Gastroesophageal sphincter (tissue), 3 donors: ENCODE measurements at regions not wholly inside any gene's neighbourhood (a gene's known extent, or its start where the extent isn't known, plus 50 kb on each side); places are given as distances from the start of the nearest gene placed in this dataset.

Experiments
- CTCF ChIP-seq, 4 experiments: fragments of 200-600 bp in 2 of 4; fragments of 450-650 bp in 2 of 4; sonication (generic) in 1 of 4; IDR thresholded peaks; one replicate each; pipeline ENCODE4 v1.5.1; 2017 to 2019; ENCODE audit warnings: antibody characterized with exemption in 4 of 4, mild to moderate bottlenecking in 2 of 4, moderate library complexity in 2 of 4
- POLR2A ChIP-seq, 2 donors: fragments of 450-650 bp; IDR thresholded peaks; one replicate each; pipeline ENCODE4 v1.6.1; 2017; ENCODE audit warnings: antibody characterized with exemption in 2 of 2, mild to moderate bottlenecking in 2 of 2, moderate library complexity in 1 of 2

- TF ChIP-seq CTCF (IDR thresholded peaks at IDR 0.05): no peak
- TF ChIP-seq POLR2A (IDR thresholded peaks at IDR 0.05): no peak
Observed at GRCh38 chr2:181341855-181342600, 115.2 kb upstream of the ITGA4 start.
